Gastroesophageal sphincter (tissue), 3 donors: ENCODE measurements at regions not wholly inside any gene's neighbourhood (a gene's known extent, or its start where the extent isn't known, plus 50 kb on each side); places are given as distances from the start of the nearest gene placed in this dataset.
"Not testable (repeated sequence)": the region's sequence is repeated elsewhere in the genome, so short reads cannot be mapped to it uniquely, and the experiment has no call there.

ENCODE experiments used
- EP300 ChIP-seq: sonication (generic); formaldehyde crosslinking; IDR thresholded peaks from one replicate; pipeline ENCODE4 v1.6.1; 2017; ENCODE audit warnings: antibody characterized with exemption, mild to moderate bottlenecking
- TF ChIP-seq, protein P1 (sequence below), 4 experiments: fragments of 200-600 bp in 2 of 4; fragments of 450-650 bp in 2 of 4; sonication (generic) in 1 of 4; IDR thresholded peaks; one replicate each; pipeline ENCODE4 v1.5.1; 2017 to 2019; ENCODE audit warnings: antibody characterized with exemption in 4 of 4, mild to moderate bottlenecking in 2 of 4, moderate library complexity in 2 of 4

DNA sequence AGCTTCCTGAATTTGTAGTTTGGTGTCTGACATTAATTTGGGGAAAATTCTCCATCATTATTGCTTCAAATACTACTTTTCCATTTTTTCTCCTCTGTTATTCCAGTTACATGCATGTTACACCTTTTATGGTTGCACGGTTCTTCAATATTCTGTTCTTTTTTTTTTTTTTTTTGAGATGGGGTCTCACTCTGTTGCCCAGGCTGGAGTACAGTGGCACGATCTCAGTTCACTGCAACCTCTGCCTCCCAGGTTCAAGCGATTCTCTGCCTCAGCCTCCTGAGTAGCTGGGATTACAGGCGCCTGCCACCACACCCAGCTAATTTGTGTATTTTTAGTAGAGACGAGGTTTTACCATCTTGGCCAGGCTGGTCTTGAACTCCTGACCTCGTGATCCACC lies 109.4 kb upstream of the XIST start:
- TF ChIP-seq, protein P1, sequence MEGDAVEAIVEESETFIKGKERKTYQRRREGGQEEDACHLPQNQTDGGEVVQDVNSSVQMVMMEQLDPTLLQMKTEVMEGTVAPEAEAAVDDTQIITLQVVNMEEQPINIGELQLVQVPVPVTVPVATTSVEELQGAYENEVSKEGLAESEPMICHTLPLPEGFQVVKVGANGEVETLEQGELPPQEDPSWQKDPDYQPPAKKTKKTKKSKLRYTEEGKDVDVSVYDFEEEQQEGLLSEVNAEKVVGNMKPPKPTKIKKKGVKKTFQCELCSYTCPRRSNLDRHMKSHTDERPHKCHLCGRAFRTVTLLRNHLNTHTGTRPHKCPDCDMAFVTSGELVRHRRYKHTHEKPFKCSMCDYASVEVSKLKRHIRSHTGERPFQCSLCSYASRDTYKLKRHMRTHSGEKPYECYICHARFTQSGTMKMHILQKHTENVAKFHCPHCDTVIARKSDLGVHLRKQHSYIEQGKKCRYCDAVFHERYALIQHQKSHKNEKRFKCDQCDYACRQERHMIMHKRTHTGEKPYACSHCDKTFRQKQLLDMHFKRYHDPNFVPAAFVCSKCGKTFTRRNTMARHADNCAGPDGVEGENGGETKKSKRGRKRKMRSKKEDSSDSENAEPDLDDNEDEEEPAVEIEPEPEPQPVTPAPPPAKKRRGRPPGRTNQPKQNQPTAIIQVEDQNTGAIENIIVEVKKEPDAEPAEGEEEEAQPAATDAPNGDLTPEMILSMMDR (IDR thresholded peaks at IDR 0.05) = not testable (repeated sequence)
- not testable (repeated sequence) for TF ChIP-seq EP300
